SK-N-MC (cell line): ENCODE measurements at regions not wholly inside any gene's neighbourhood (a gene's known extent, or its start where the extent isn't known, plus 50 kb on each side); places are given as distances from the start of the nearest gene placed in this dataset.

ENCODE experiments used
- EZH2 ChIP-seq: fragments of 200-600 bp; sonication (generic); IDR thresholded peaks from one replicate; pipeline ENCODE4 v1.6.1; 2017; ENCODE audit warnings: antibody characterized with exemption
- POLR2AphosphoS5 ChIP-seq: IDR thresholded peaks from 2 replicates; pipeline ENCODE4 v1.6.1; 2012; ENCODE audit warnings: mild to moderate bottlenecking, low read depth, low read length, borderline replicate concordance

DNA sequence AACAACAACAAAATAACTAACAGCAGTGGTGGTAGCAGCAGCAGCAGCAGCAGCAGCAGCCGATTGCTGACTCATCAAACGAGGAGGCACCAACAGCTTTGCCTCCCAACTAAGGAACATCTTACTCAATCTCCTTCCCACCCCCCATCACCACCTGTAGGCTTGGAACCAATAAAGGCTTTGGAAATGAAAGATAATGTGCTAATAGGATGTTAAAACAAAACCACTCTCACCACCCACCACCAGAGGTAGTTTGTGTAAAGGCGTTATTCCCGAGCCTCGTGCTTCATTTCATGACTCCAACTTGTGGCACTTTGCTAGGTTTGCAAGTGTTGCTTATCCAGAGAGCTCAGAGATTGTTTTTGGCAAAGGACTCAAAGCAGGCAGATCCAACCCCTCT, 346.5 kb downstream of the CD83 start:
- TF ChIP-seq EZH2, result no peak
- TF ChIP-seq POLR2AphosphoS5, result no peak
